ENCODE measurements at regions not wholly inside any gene's neighbourhood (a gene's known extent, or its start where the extent isn't known, plus 50 kb on each side); places are given as distances from the start of the nearest gene placed in this dataset.
A peak's percentile ranks its signal among the peaks of the same experiment; 100 is the strongest.

GRCh38 chr14:65941091-65941490 is 528.6 kb downstream of the FUT8 start:
- peaks cover 11% of the 10 kb centered on the region for H3K9me3 Mint-ChIP-seq
- H3K4me3 Mint-ChIP-seq, result no peak overlapping the region
- no peaks in the 10 kb centered on the region for H3K27me3 Mint-ChIP-seq
- peaks cover 1% of the 10 kb centered on the region for H3K36me3 Mint-ChIP-seq (ENCODE audit: low read depth)
- ATAC-seq (no peak), DNase-seq (no peak)
- peaks cover 53% of the 10 kb centered on the region for H3K4me1 Mint-ChIP-seq
- H3K27ac Mint-ChIP-seq, result no peak overlapping the region

- Mint-ChIP-seq H3K27me3 (peaks cover 8% of the 10 kb centered on the region), H3K4me3 (no peak overlapping the region), H3K36me3 (ENCODE audit: low read depth) (peaks cover 1% of the 10 kb centered on the region), H3K9me3 (no peaks in the 10 kb centered on the region), H3K4me1 (peaks cover 44% of the 10 kb centered on the region), H3K27ac (no peak overlapping the region)
- DNase-seq (no peak), ATAC-seq (no peak)
These were observed 530.6 kb downstream of the FUT8 start for GRCh38 chr14:65943150-65943549.

- H3K27me3 Mint-ChIP-seq, result peaks cover 9% of the 10 kb centered on the region
- no peaks in the 10 kb centered on the region for H3K36me3 Mint-ChIP-seq (ENCODE audit: low read depth)
- no peak overlapping the region for H3K27ac Mint-ChIP-seq
- H3K4me3 Mint-ChIP-seq, result no peak overlapping the region
- no peak for ATAC-seq
- no peaks in the 10 kb centered on the region for H3K9me3 Mint-ChIP-seq
- H3K4me1 Mint-ChIP-seq, result peaks cover 41% of the 10 kb centered on the region
- DNase-seq, result no peak
These were observed 531.4 kb downstream of the FUT8 start for GRCh38 chr14:65943916-65944410.

DNA sequence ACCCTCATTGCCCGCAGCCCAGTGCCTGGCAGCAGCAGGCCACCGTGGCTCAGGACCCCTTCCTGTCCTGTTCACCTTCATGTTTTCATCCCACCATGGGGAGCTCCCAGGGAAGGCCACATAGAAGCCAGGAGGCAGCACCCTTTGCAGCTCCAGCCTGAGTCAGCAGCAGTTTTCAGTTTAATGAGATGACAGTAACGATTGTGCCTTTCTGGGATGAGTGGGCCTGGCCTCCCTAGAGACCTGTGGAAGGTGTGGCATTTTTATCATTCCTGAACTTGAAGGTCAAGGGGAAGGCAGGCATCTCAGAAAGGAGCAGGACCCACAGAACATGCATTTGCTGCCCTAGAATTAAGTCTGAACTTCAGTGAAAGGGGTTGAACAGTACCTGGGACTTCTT is 532.8 kb downstream of the FUT8 start:
- no peaks in the 10 kb centered on the region for H3K9me3 Mint-ChIP-seq

DNA sequence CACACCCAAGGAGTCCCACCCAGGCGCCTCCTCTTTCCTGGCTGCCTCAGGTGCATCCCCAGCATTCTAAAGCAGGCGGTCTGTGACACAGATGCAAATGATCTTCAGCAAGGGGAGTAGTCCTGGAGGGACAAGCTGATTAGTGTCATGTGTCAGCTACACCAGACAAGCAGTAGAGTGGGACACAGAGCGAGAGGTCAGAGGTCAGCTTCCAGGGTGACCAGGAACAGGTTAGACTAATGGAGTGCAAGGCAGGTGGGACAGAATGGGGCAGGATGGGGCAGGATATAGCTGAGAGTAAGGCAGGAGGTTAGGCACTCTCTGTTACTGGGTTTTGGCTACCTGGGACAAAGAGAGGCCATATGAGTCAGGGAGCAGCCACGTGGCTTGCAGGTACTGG is 534.0 kb downstream of the FUT8 start:
- peaks cover 12% of the 10 kb centered on the region for H3K27me3 Mint-ChIP-seq
- no peak overlapping the region for H3K27ac Mint-ChIP-seq
- DNase-seq (no peak), ATAC-seq (no peak)
- peaks cover 47% of the 10 kb centered on the region for H3K4me1 Mint-ChIP-seq
- H3K36me3 Mint-ChIP-seq (ENCODE audit: low read depth), result no peaks in the 10 kb centered on the region
- no peak overlapping the region for H3K4me3 Mint-ChIP-seq
- no peaks in the 10 kb centered on the region for H3K9me3 Mint-ChIP-seq

More for the DNA sequence above, 532.8 kb downstream of the FUT8 start:
- H3K36me3 Mint-ChIP-seq (ENCODE audit: low read depth), result no peaks in the 10 kb centered on the region
- H3K4me1 Mint-ChIP-seq, result peaks cover 41% of the 10 kb centered on the region
- no peak overlapping the region for H3K27ac Mint-ChIP-seq
- no peak overlapping the region for H3K4me3 Mint-ChIP-seq
- peaks cover 12% of the 10 kb centered on the region for H3K27me3 Mint-ChIP-seq
- DNase-seq (no peak), ATAC-seq (no peak)

- no peak overlapping the region for H3K27ac Mint-ChIP-seq
These were observed 535.8 kb downstream of the FUT8 start for GRCh38 chr14:65948302-65948701.

DNA sequence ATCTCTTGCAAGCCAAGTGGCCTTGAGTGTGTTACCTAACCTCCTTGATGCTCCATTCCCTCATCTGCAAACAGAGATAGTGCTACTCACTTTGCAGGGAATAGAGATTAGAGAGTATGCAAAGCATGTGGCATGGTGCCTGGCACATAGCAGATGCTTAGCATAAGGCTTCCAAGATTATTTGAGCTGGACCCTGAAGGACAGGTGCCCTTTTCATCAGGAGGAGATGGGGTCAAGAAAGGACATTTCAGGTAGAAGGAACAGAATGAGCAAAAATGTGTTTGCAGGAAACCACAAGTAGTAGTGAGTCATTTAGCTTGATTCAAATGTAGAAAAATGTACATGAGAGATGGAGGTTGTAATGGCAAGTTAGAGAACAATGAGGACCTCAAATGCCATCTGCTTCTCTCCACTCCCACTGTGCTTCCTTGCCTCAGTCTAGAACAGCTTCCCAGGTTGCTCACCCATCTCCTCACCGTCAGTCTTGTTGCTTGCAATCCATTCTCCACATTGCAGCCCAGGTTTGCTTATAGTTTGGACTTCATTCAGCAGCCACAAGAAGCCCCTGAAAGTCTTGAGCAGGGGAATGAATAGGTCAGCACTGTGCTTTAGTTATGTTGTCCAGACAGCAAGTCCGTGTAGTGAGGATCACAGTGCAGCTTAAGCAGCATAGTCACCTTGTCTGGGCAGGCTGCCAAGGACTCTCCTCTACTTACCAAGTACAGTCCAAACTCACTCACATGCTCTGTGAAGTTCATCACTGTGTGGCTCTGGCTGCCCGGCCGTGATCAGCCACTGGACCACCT is 536.3 kb upstream of the CCDC196 start:
- DNase-seq, result peak; percentile 64
- H3K27ac Mint-ChIP-seq, result peak overlapping the region; percentile 87

More at GRCh38 chr14:65948302-65948701, 535.8 kb downstream of the FUT8 start:
- Mint-ChIP-seq H3K4me3 (no peak overlapping the region), H3K36me3 (ENCODE audit: low read depth) (no peaks in the 10 kb centered on the region), H3K4me1 (peaks cover 45% of the 10 kb centered on the region), H3K9me3 (no peaks in the 10 kb centered on the region), H3K27me3 (peaks cover 12% of the 10 kb centered on the region)
- ATAC-seq, result no peak
- DNase-seq, result no peak

DNA sequence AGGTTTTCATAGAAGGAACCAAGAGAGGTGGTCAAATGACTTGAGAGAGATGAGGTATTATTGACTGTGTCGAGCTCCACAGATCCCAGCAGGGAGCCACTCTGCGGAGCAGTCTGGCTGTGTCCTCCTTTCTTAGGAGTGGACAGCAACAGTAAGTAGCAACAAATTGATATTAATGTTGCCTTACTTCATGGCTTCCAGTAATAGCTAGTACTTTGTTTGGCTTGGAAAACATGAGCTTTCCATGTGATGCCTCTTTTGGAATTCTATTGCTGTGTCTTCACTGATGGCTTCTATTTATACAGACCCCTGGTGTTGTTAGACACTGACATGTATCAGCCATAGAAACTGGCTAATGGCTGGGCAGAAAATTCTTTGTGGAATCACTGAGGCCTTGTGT is 531.2 kb upstream of the CCDC196 start:
- no peak for ATAC-seq
- Mint-ChIP-seq H3K27me3 (no peaks in the 10 kb centered on the region), H3K27ac (no peak overlapping the region), H3K9me3 (no peaks in the 10 kb centered on the region), H3K36me3 (ENCODE audit: low read depth) (no peaks in the 10 kb centered on the region), H3K4me1 (peaks cover 22% of the 10 kb centered on the region), H3K4me3 (no peak overlapping the region)
- no peak for DNase-seq

More for the DNA sequence above, 536.3 kb upstream of the CCDC196 start:
- Mint-ChIP-seq H3K4me1 (peaks cover 38% of the 10 kb centered on the region), H3K9me3 (no peaks in the 10 kb centered on the region), H3K4me3 (peak overlapping the region; percentile 39), H3K27me3 (peaks cover 12% of the 10 kb centered on the region), H3K36me3 (ENCODE audit: low read depth) (no peaks in the 10 kb centered on the region)
- peak; percentile 92 for ATAC-seq

DNA sequence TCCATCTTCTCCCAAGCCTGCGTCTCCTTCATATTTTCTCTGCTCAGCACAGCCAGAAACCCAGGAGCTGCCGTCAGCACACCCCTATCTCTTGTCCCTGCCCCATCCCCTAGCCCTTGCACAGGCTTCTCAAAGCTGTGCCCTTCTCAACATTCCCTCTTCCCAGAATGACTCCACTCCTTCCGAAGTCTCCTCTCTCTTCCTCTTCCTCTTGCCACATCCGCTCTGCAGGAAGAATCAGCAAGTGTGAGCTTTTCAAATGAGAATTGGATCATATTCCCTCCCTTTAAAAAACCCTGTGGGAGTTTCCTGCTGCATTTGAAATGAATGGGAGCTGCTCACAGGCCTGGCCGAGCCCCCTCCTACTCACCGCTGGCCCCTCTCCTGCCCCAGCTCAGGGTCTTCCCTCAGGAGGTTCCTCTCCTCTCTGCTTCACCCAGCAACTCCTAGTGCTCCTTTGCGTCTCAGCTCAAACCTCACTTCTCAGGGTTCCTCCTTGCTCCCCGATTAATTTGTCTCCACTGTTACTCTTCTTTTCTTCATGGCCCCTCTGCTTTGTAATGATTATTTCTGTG is 528.5 kb upstream of the CCDC196 start:
- Mint-ChIP-seq H3K4me1 (peaks cover 15% of the 10 kb centered on the region), H3K27ac (no peak overlapping the region), H3K27me3 (no peaks in the 10 kb centered on the region), H3K4me3 (no peak overlapping the region), H3K9me3 (no peaks in the 10 kb centered on the region), H3K36me3 (ENCODE audit: low read depth) (no peaks in the 10 kb centered on the region)
- DNase-seq (no peak), ATAC-seq (no peak)

GRCh38 chr14:65958664-65959562 is 527.3 kb upstream of the CCDC196 start:
- ATAC-seq, result peak; percentile 42
- Mint-ChIP-seq H3K27ac (no peak overlapping the region), H3K36me3 (ENCODE audit: low read depth) (no peaks in the 10 kb centered on the region), H3K4me1 (peaks cover 15% of the 10 kb centered on the region), H3K4me3 (no peak overlapping the region), H3K27me3 (peaks cover 2% of the 10 kb centered on the region), H3K9me3 (no peaks in the 10 kb centered on the region)
- no peak for DNase-seq

DNA sequence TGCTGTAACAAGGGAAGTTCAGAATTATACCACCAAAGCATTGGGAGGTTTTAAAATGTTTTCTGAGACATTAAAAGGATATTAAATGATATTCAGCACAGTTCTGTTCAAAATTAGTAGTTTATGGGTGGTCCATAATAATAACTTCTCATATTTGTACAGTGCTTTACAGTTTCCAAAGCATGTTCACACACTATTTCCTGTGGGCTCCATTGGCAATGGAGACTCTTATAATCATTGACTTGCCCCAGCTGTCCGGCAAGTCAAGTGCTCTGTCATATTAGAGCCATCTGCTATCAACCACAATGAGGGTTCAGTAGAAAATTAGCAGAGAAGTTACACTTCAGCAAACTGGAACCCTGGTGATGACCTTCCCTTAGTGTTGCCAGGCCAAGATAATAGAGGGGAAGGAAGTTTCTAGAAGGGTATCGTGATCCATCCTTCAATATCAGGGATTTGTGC is 526.6 kb upstream of the CCDC196 start:
- no peaks in the 10 kb centered on the region for H3K36me3 Mint-ChIP-seq (ENCODE audit: low read depth)
- H3K9me3 Mint-ChIP-seq, result no peaks in the 10 kb centered on the region
- ATAC-seq (no peak), DNase-seq (no peak)
- H3K4me1 Mint-ChIP-seq, result peaks cover 15% of the 10 kb centered on the region
- H3K4me3 Mint-ChIP-seq, result no peak overlapping the region
- no peak overlapping the region for H3K27ac Mint-ChIP-seq
- peaks cover 4% of the 10 kb centered on the region for H3K27me3 Mint-ChIP-seq

- Mint-ChIP-seq H3K27ac (no peak overlapping the region), H3K9me3 (no peaks in the 10 kb centered on the region), H3K27me3 (peaks cover 7% of the 10 kb centered on the region), H3K4me3 (no peak overlapping the region), H3K4me1 (peaks cover 15% of the 10 kb centered on the region), H3K36me3 (ENCODE audit: low read depth) (no peaks in the 10 kb centered on the region)
- ATAC-seq (peak; percentile 89), DNase-seq (peak; percentile 84)
These were observed 525.2 kb upstream of the CCDC196 start for GRCh38 chr14:65961004-65961403.

- Mint-ChIP-seq H3K9me3 (no peaks in the 10 kb centered on the region), H3K27ac (no peak overlapping the region), H3K4me1 (peaks cover 15% of the 10 kb centered on the region), H3K27me3 (peaks cover 7% of the 10 kb centered on the region), H3K36me3 (ENCODE audit: low read depth) (no peaks in the 10 kb centered on the region), H3K4me3 (no peak overlapping the region)
- DNase-seq, result no peak
- ATAC-seq, result no peak
These were observed 523.2 kb upstream of the CCDC196 start for GRCh38 chr14:65962952-65963351.

- Mint-ChIP-seq H3K27ac (no peak overlapping the region), H3K36me3 (ENCODE audit: low read depth) (no peaks in the 10 kb centered on the region)
- ATAC-seq, result no peak
These were observed 521.8 kb upstream of the CCDC196 start for GRCh38 chr14:65964366-65964765.

More at GRCh38 chr14:65964366-65964765, 521.8 kb upstream of the CCDC196 start:
- H3K9me3 Mint-ChIP-seq, result no peaks in the 10 kb centered on the region
- H3K4me1 Mint-ChIP-seq, result peaks cover 10% of the 10 kb centered on the region
- DNase-seq, result no peak
- H3K27me3 Mint-ChIP-seq, result peaks cover 7% of the 10 kb centered on the region
- H3K4me3 Mint-ChIP-seq, result no peak overlapping the region

All from activated naive CD8-positive, alpha-beta T cell treated with anti-CD3 and anti-CD28 coated beads, Interleukin-2, amount 50 U/mL, for 24 hours (primary cell).